ENCODE measurements at regions not wholly inside any gene's neighbourhood (a gene's known extent, or its start where the extent isn't known, plus 50 kb on each side); places are given as distances from the start of the nearest gene placed in this dataset.

- no peak for DNase-seq
Measured at GRCh38 chr2:220134756-220135534, 507.5 kb downstream of the SLC4A3 start.

- DNase-seq: no peak
Measured at GRCh38 chr2:220143336-220143735, 515.9 kb downstream of the SLC4A3 start.

GRCh38 chr2:220144411-220144810 is 517.0 kb downstream of the SLC4A3 start:
- DNase-seq: no peak

DNA sequence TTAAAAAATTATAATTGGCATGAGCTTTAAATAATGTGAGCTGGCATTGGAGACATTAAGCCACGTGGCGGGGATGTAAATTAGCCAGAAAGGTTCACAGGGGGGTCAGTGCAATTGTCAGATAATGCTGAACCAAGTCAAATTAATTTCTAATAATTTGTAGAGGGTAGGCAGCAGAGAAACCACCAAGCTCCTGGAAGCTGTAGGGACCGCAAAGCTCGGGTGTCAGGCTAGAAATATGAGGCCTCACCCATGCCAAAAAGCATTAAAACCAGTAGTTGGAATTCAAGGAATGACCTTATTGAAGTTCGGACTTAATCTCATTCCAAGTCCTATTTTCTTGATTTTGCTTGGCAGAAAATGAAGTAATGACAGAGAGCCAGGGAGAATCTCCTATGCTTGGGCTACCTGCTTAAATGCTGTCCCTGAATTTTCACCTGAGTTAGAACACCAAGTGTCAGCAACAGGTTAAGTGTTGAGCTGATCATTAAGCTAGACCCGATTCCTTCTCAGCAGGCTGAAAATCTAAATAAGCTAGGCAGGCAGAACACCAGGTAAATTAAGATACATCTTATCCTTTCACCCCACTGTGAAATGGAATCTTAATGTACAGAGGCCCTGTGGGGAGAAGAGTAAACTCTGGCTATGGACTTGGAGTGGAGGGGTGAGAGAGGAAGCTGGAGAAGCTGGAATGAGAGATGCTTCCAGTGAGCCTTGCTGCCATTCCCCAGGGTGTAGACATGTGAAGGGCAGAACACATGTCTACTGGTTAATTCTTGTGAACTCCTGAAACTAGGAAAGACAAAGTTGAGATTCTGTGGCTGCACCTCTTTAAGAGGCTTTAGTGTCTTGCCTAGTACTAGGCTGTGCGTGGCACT is 520.0 kb downstream of the SLC4A3 start:
- no peak for DNase-seq

GRCh38 chr2:220148471-220149248 is 521.2 kb downstream of the SLC4A3 start:
- DNase-seq: no peak

DNA sequence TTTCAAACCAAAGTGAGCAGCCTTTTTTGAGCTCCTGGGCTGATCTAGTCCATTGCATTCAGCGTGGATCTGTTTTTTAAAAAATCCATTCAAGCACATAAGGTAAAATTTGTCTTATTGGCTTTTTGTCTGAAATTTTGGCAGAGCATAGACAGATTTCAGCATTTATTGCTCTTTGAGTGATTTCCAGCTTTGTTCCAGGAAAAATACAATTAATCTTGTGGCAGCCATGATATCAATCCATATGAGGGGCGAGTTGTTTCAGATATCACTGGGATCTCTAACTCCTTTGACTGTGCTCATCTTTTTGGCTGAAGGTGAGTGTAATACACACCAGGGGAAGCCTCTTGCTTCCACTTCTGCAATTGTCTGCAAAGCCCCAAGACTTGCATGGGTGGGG is 523.9 kb downstream of the SLC4A3 start:
- DNase-seq: no peak

- no peak for DNase-seq
Measured at GRCh38 chr2:220152281-220152935, 525.0 kb downstream of the SLC4A3 start.

- DNase-seq: no peak
Measured at GRCh38 chr2:220153118-220153517, 525.7 kb downstream of the SLC4A3 start.

DNA sequence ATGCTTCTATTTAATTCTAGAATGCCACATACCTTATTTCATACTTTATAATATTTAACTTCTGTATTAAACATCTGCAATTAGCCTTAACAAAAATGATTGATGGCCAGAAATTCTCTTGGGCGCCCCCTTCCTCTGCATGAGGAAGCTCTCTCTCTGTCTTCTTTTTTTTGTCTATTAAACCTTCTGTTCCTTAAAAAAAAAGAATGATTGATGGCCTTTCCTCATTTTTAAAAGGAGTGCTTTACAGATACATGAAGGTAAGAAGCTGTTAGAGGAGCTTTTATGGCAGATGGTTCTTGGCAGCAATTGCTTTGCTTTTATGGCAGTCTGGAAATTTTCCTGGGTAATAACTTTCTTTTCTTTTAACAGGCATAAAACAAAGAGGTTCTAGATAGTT is 526.9 kb downstream of the SLC4A3 start:
- no peak for DNase-seq

- DNase-seq: no peak
Measured at GRCh38 chr2:220157312-220157711, 529.9 kb downstream of the SLC4A3 start.

DNA sequence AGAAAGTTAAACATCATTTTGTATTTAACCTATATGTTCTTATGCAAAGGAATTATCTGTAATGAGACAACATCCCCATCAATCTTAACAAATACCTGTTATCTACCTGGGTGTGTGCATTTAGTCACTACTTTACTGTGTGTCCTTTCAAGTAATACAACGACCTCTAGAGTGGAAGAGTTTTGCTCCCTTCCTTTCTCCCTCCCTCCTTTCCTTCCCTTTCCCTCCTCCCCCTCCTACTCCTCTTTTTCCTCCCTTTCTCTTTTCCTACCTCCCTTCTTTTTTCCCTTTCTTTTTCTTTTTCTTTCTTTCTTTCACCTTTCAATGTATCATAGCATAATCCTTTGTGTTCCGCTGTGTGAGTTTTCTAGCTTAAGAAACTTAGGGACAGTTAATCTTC is 532.3 kb downstream of the SLC4A3 start:
- DNase-seq: no peak

GRCh38 chr2:220162320-220162719 is 534.9 kb downstream of the SLC4A3 start:
- DNase-seq: no peak

GRCh38 chr2:220163486-220163885 is 536.1 kb downstream of the SLC4A3 start:
- no peak for DNase-seq

DNA sequence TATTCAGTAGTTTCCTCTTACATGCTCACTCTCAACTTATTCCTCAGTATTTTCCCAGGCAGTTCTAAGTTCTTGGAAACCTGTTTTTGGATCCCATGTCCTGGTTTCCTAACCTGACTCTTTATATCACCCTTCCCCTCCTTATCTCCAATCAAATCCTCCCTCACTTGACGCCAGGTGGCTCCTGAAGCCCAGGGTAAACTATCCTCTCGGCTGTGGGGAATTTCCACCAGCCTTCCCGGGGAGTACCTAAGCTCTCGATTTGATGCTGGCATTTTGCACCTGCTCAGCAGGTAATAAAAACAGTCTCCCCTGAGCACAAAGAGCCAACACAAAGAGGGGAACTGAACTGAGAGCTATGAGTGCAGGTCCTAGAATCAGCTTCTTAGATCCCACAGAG is 538.0 kb downstream of the SLC4A3 start:
- no peak for DNase-seq

- no peak for DNase-seq
Measured at GRCh38 chr2:220166616-220167015, 539.2 kb downstream of the SLC4A3 start.

DNA sequence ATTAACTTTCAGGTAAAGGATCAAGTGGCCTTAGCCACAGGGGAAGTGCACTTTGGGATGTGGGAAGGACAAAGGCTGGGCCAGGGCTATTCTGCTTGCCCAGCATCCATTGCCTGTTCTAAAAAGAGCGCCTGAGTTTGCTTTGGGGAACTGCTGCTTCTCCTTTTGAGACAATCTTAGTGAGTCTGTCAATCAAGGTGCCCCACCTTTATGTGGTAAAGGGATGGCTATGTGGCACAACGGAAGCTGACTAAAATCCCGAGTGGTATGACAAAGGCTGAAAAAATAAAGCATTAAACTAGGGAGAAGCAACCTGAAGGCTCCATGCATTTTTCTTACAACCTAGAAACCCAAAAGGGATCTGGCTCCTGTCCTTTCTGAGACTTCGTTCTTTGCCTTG is 540.5 kb downstream of the SLC4A3 start:
- no peak for DNase-seq

DNA sequence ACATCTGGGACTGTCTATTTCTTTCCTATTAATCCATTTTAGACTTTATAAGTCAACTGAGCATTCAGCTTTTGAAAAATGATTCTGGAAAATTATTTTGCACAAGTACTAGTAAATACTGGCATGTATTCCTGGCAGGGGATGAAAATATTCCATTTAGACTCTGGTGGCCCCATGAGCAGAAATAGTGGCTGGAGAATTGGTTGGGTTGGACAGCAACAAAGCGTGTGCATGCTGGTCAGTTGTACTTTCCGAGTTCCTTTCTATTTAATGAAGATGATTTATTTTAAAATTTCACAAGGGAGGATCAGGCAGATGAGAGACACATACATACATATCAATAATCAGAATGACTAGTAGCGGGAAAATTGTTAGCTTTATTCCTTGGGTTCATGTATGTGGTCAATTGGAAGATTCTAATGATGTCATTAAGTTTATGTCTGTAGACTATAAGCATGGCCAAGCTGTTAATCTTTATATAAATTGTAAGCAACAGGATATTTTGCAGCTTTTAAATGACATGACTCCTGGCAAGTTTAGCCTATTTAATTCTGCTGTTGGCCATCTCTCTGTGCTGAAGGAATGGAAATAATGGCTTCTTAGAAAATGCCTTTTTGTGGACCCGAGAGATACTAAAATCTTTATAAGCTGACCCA is 541.6 kb downstream of the SLC4A3 start:
- DNase-seq: no peak

GRCh38 chr2:220174826-220175225 is 547.4 kb downstream of the SLC4A3 start:
- no peak for DNase-seq

DNA sequence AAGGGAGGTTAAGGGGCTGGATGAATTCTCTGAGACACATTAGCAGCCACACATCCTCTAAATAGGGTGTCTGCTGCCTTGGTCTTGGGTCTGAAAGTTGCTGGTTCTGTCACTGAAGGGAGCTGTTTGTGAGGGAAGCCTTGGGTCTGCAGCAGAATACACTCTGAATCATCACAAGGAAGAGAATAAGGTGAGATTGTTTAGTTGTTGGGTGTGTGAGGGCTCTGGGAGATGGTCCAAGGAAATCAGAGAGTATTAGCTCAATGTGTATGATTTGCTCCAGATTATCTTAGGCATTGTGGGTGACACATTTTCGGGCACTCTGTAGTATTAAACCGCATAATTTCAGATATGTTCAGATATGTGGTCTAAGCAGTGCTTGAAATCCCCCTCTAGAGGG is 548.5 kb downstream of the SLC4A3 start:
- DNase-seq: no peak

GRCh38 chr2:220178991-220179695 is 551.7 kb downstream of the SLC4A3 start:
- DNase-seq: no peak

DNA sequence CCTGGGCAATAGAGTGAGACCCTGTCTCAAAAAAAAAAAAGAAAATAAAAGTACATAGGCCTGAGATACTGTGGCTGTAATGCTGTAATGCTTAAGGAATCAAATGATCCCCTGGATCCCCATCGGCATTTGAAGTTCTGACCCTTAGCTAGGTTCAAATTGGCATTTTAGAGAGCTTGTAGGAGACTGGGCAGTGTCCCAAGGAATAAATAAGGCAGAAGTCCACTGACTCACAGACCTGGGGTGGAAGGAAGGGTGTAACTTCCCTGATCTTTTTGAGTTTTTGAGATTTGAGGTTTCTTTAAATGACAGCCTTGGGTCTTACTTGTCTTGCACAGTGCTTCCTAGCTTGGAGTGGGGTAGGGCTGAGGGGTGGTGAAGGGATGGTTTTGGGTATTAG is 553.7 kb downstream of the SLC4A3 start:
- DNase-seq: no peak

GRCh38 chr2:220182790-220183189 is 555.4 kb downstream of the SLC4A3 start:
- no peak for DNase-seq

All from CD4-positive, alpha-beta T cell treated with Interleukin-4 for 4 hours (primary cell).